Amniotic epithelial cell (primary cell): ENCODE measurements at regions not wholly inside any gene's neighbourhood (a gene's known extent, or its start where the extent isn't known, plus 50 kb on each side); places are given as distances from the start of the nearest gene placed in this dataset.

Experiments
- DNase-seq: peaks from one replicate; pipeline ENCODE4 v3.0.0-alpha.2; 2010; ENCODE audit warnings: low read depth

DNA sequence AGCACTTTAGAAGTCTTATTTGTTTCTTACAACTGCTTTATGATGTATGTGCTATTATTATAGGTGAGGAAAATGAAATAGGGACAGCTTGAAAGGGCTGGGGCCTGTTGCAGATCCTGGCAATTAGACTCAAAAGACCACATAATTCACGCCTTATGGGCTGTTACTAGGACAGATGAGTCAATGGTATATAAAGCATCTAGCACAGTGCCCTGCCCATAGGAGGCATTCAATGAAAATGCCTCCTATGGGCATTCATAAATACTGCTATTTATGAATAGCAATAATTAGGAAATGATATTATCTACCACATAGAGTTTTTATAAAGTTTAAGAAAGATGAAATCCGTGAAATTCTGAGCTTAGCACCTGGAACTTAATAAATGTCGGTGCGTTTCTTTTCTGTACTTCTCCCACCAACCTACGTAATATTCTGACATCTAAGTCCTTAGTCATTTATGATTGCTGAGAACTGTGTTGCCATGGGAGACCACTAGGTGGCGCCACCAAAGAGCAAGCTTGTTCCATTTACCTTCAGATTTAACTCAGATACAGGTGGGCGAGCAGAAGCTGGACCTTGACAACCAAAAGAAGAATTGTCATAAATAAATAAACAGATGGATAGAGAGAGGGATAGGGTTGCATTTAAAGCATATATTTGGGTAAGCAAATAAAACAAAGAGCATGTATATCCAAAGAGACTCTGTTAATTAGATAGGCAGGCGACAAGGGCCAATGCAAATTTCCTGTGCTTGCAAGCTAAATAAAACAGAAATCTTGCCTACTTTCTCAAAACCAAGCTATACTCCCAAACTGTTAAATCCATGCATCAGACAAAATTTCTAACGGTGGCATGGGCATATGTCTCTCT lies 699.9 kb downstream of the INHBA start:
- peak; percentile 69 for DNase-seq

- DNase-seq: no peak
Measured at GRCh38 chr7:41000042-41000441, 702.8 kb downstream of the INHBA start.

DNA sequence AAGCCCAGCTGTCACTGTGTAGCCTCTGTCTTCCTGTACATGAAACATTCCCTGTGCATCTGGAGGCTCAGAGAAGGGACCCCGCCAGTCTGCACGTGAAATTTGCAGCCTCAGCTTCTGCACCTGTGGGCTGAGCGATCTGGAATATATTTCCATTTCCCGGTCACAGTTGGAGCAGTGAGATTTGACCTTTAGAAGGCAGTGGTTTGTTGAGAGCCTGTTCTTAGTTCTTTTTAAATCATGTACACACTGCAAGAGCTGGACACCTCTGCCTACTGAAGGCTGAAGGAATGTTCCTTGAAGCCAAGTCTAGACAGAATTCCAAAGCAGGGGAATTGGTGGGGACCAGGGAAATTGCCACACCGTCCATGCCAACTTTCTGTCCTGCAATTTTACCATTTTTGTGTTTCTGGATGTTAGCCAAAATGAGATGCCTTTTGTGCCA lies 706.6 kb downstream of the INHBA start:
- DNase-seq: no peak

- no peak for DNase-seq
Measured at GRCh38 chr7:40990841-40991240, 712.0 kb downstream of the INHBA start.

- DNase-seq: no peak
Measured at GRCh38 chr7:40987571-40987970, 715.3 kb downstream of the INHBA start.

GRCh38 chr7:40986351-40986873 lies 716.5 kb downstream of the INHBA start:
- DNase-seq: peak; percentile 94

- no peak for DNase-seq
Measured at GRCh38 chr7:40983111-40983510, 719.8 kb downstream of the INHBA start.

- no peak for DNase-seq
Measured at GRCh38 chr7:40979296-40979695, 723.6 kb downstream of the INHBA start.

GRCh38 chr7:40978047-40978446 lies 724.8 kb downstream of the INHBA start:
- DNase-seq: no peak

GRCh38 chr7:40977533-40977932 lies 725.4 kb downstream of the INHBA start:
- DNase-seq: no peak

GRCh38 chr7:40972426-40972825 lies 730.5 kb downstream of the INHBA start:
- peak; percentile 5 for DNase-seq

DNA sequence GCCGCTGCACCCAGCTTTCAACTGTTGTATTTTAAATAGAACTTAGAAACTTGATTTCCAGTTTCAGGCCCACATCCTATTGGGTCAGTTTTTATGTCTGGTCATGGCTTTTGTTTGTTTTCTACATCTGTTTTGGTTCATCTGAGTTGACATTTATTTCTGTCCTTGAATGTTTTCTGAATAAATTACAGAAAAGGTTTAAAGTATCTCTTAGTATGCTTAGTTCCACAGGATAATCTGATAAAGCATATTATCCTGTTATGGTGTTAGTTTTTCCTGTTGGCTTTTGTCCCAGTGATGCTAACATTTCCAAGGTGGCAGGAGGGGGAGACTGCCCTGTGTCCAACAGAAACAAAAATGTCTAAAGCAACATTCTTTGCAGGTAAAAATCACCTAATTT lies 733.2 kb downstream of the INHBA start:
- DNase-seq: no peak

DNA sequence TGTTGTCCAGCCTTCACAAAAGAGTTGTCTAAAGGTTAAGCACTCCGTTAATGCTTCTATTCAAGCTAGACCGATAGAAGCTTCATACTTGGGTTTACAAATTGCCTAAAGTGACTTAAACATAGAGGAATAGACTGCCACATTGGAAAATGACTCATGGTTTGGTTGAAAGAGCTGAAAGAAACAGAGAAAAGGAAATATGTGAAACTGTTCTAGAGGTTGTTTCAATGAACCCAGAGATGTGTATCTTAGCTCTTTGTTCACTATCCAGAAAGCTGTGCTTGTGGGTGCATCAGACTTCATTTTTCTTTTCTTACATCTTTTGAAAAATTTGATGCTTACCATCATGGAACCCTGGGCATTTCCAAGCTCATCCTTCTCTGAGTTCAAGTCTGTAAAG lies 736.2 kb downstream of the INHBA start:
- DNase-seq: no peak

GRCh38 chr7:40965774-40966173 lies 737.1 kb downstream of the INHBA start:
- no peak for DNase-seq

DNA sequence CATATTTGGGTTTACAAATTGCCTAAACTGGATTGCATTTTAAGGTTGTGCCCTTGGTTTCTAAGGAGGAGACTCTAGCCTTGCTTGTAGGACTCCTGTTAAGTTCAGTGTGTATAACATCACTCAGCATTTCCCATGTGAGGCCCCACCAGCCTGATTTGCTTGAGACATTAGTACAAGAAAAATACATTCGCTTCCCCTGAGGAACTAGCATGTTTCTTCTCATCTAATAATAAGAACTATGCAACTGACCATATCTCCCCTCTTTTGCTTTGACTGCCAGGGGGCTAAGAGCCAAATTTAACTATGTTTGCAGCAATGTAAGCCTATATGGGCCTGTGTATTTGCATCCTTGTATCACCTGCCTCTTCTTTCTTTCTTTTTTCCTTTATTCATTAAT lies 737.9 kb downstream of the INHBA start:
- no peak for DNase-seq

DNA sequence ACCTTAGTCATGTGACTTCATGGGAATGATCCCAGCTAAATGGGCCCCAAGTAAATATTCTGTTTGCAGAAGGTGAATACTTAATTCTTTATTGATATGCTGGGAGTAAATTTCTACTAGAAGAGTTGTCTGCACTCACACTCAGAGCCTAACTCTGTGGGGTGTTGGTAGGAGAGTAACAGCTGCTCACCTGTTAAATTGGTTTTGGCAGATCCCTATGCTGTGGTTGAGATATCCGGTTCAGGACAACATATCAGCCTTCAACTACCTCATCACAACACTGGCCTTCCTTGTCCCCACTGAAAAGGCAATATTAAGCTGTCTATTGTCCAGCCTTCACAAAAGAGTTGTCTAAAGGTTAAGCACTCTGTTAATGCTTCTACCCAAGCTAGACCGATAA lies 738.3 kb downstream of the INHBA start:
- no peak for DNase-seq

DNA sequence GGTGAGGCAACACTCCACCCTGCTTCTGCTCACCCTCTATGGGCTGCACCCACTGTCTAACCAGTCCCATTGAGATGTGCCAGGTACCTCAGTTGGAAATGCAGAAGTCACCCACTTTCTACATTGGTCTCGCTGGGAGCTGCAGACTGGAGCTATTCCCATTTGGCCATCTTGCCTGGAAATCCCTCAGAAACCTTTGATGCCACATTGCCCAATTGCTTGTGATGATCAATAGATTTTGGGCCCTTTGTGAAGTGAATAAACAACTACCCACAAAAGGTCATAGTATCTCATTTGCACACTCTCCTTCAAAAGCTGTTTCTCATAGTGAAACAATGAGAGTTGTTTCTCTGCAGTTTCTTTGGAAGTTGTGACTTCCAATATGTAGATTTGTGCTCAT lies 742.9 kb downstream of the INHBA start:
- no peak for DNase-seq

GRCh38 chr7:40948239-40948638 lies 754.7 kb downstream of the INHBA start:
- DNase-seq: no peak

- DNase-seq: no peak
Measured at GRCh38 chr7:40947566-40947965, 755.3 kb downstream of the INHBA start.

DNA sequence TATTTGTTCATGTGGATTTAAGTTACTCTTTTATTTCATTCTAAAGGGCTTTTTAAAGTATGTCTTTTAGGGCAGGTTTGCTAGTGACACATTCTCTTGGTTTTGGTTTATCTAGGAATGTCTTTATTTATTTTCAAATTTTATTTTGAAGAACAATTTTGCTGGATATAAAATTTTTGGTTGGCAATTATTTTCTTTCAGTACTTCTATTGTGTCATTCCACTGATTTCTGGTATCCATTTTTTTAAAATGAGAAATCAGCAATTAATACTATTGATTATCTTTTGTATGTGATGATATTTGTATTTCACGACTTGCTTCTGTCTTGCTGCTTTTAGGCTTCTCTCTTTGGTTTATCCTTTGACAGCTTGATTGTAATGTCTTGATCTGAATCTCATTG lies 756.3 kb downstream of the INHBA start:
- no peak for DNase-seq

- DNase-seq: no peak
Measured at GRCh38 chr7:40945788-40946187, 757.1 kb downstream of the INHBA start.

GRCh38 chr7:40944981-40945585 lies 757.8 kb downstream of the INHBA start:
- DNase-seq: no peak

GRCh38 chr7:40937879-40938278 lies 765.0 kb downstream of the INHBA start:
- DNase-seq: no peak
